WTC11 (cell line): ENCODE measurements at regions not wholly inside any gene's neighbourhood (a gene's known extent, or its start where the extent isn't known, plus 50 kb on each side); places are given as distances from the start of the nearest gene placed in this dataset.

ENCODE experiments used
- ATAC-seq: fragments of 200-7000 bp; cut with Tn5 transposase; 2 replicates; pipeline ENCODE4 v1.10.0; 2021; ENCODE audit warnings: mild to moderate bottlenecking, moderate library complexity
- CTCF ChIA-PET: fragments of 300-600 bp; sonication (Branson Sonifier 250); formaldehyde crosslinking; loops from one replicate; lab custom pipeline; 2021; ENCODE audit warnings: antibody characterized with exemption; lab: Charles Lee
- POLR2A ChIA-PET: fragments of 350-600 bp; sonication (Branson Sonifier 250); formaldehyde crosslinking; loops from one replicate; lab custom pipeline; 2021; ENCODE audit warnings: antibody characterized with exemption; lab: Charles Lee
- DNase-seq: peaks from one replicate; pipeline ENCODE4 v3.0.0; 2021; ENCODE audit warnings: low spot score
- H3K27ac Mint-ChIP-seq: 2 replicates; pipeline ENCODE4 v1.8.0; 2021; ENCODE audit warnings: mixed read lengths
- H3K27me3 Mint-ChIP-seq: 2 replicates; pipeline ENCODE4 v1.8.0; 2021; ENCODE audit warnings: low read depth, mild to moderate bottlenecking, moderate library complexity, mixed read lengths
- H3K36me3 Mint-ChIP-seq: 2 replicates; pipeline ENCODE4 v1.8.0; 2021; ENCODE audit warnings: mixed read lengths
- H3K4me1 Mint-ChIP-seq: 2 replicates; pipeline ENCODE4 v1.8.0; 2022; ENCODE audit warnings: mixed read lengths
- H3K4me3 Mint-ChIP-seq: 2 replicates; pipeline ENCODE4 v1.8.0; 2021; ENCODE audit warnings: mild to moderate bottlenecking, moderate library complexity, mixed read lengths
- H3K9me3 Mint-ChIP-seq: 2 replicates; pipeline ENCODE4 v1.8.0; 2021; ENCODE audit warnings: mixed read lengths
- AR ChIP-seq: fragments of 250-450 bp; sonication (Bioruptor Pico); IDR thresholded peaks from 2 replicates; pipeline ENCODE4 v1.9.0; 2021; ENCODE audit warnings: mild to moderate bottlenecking
- ATF2 ChIP-seq: sonication (generic); formaldehyde crosslinking; IDR thresholded peaks from 2 replicates; pipeline ENCODE4 v1.8.1; 2022; ENCODE audit warnings: low read depth, missing genetic modification reagents, borderline replicate concordance
- CREB1 ChIP-seq: sonication (generic); formaldehyde crosslinking; IDR thresholded peaks from 2 replicates; pipeline ENCODE4 v1.8.0; 2023; ENCODE audit warnings: mild to moderate bottlenecking, missing genetic modification reagents
- ETV6 ChIP-seq: sonication (generic); formaldehyde crosslinking; IDR thresholded peaks from 2 replicates; pipeline ENCODE4 v1.8.1; 2022; ENCODE audit warnings: mild to moderate bottlenecking, missing genetic modification reagents
- GTF2I ChIP-seq: fragments of 250-450 bp; sonication (Bioruptor Pico); conservative IDR thresholded peaks from 2 replicates; pipeline ENCODE4 v1.4.0; 2021; ENCODE audit warnings: mild to moderate bottlenecking
- IRF1 ChIP-seq: sonication (generic); formaldehyde crosslinking; IDR thresholded peaks from 2 replicates; pipeline ENCODE4 v1.8.0; 2023; ENCODE audit warnings: missing genetic modification reagents
- JAZF1 ChIP-seq: fragments of 250-450 bp; sonication (Bioruptor Pico); IDR thresholded peaks from 2 replicates; pipeline ENCODE4 v1.9.0; 2021; ENCODE audit warnings: moderate library complexity, mild to moderate bottlenecking, inconsistent platforms
- SP1 ChIP-seq: sonication (generic); formaldehyde crosslinking; conservative IDR thresholded peaks from 2 replicates; pipeline ENCODE4 v1.8.1; 2022; ENCODE audit warnings: missing genetic modification reagents
- TEAD4 ChIP-seq: sonication (generic); formaldehyde crosslinking; IDR thresholded peaks from 2 replicates; pipeline ENCODE4 v1.8.0; 2022; ENCODE audit warnings: mild to moderate bottlenecking, missing genetic modification reagents
- TP53 ChIP-seq: sonication (generic); formaldehyde crosslinking; IDR thresholded peaks from 2 replicates; pipeline ENCODE4 v1.8.1; 2023; ENCODE audit warnings: mild to moderate bottlenecking, missing genetic modification reagents
- ZBTB21 ChIP-seq: sonication (generic); formaldehyde crosslinking; IDR thresholded peaks from 2 replicates; pipeline ENCODE4 v1.8.1; 2023; ENCODE audit warnings: mild to moderate bottlenecking, missing genetic modification reagents, borderline replicate concordance
- ZNF263 ChIP-seq: sonication (generic); formaldehyde crosslinking; IDR thresholded peaks from 2 replicates; pipeline ENCODE4 v1.8.1; 2022; ENCODE audit warnings: low read depth, mild to moderate bottlenecking, moderate library complexity, missing genetic modification reagents
- ZNF416 ChIP-seq: fragments of 250-450 bp; sonication (Bioruptor Pico); IDR thresholded peaks from 2 replicates; pipeline ENCODE4 v1.9.0; 2021; ENCODE audit warnings: mild to moderate bottlenecking, inconsistent platforms
- TF ChIP-seq, protein P1 (sequence below): sonication (generic); formaldehyde crosslinking; conservative IDR thresholded peaks from 2 replicates; pipeline ENCODE4 v1.8.1; 2022; ENCODE audit warnings: mild to moderate bottlenecking, missing genetic modification reagents
- TF ChIP-seq, protein P2 (sequence below): sonication (generic); formaldehyde crosslinking; IDR thresholded peaks from 2 replicates; pipeline ENCODE4 v1.8.0; 2022; ENCODE audit warnings: mild to moderate bottlenecking, missing genetic modification reagents

- H3K9me3 Mint-ChIP-seq, result 0 out of 2 replicates have a peak, but pooled peaks cover 6% of the 10 kb centered on the region
- no peak overlapping the region for H3K4me3 Mint-ChIP-seq
- H3K27ac Mint-ChIP-seq, result no peak overlapping the region
- no peak for TF ChIP-seq CREB1 (CRISPR knock-in tag)
- TF ChIP-seq JAZF1 (CRISPR knock-in tag), result no peak
- TF ChIP-seq, protein P1, sequence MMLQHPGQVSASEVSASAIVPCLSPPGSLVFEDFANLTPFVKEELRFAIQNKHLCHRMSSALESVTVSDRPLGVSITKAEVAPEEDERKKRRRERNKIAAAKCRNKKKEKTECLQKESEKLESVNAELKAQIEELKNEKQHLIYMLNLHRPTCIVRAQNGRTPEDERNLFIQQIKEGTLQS (CRISPR knock-in tag), result no peak
- TF ChIP-seq AR (CRISPR knock-in tag), result no peak
- no peaks in the 10 kb centered on the region; the same call in 1 of the 2 replicates for H3K27me3 Mint-ChIP-seq
- H3K4me1 Mint-ChIP-seq, result no peaks in the 10 kb centered on the region
- ChIA-PET POLR2A (no interaction called here), CTCF (no interaction called here)
- ATAC-seq, result no peak
- DNase-seq, result no peak
- H3K36me3 Mint-ChIP-seq, result no peaks in the 10 kb centered on the region
Measured at GRCh38 chr2:104620801-104621200, 233.1 kb upstream of the POU3F3 start.

DNA sequence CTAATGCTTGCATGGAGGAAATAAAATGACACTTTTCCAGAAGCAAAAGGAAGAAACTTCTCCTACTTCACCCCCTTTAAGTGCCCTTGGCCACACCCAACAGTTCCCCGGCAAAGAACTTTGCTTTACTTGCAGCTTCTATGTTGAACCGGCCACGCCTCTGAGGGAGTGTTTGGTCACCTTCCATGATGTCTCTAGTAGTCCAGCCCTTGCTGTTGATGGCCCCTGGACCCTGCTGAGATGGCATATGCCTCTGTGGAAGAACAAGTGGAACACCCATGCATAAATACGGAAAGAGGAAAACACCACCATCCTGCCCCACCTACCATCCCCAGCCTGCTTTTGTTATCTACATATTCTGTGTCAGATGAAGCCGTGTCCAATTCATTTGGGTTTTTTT lies 218.3 kb upstream of the POU3F3 start:
- Mint-ChIP-seq H3K27me3 (peaks cover 3% of the 10 kb centered on the region; the same call in 1 of the 2 replicates), H3K4me1 (peaks cover 6% of the 10 kb centered on the region), H3K4me3 (no peak overlapping the region), H3K9me3 (no peaks in the 10 kb centered on the region), H3K27ac (no peak overlapping the region), H3K36me3 (no peaks in the 10 kb centered on the region)
- ChIA-PET POLR2A (no interaction called here), CTCF (no interaction called here)
- TF ChIP-seq ZBTB21 (CRISPR knock-in tag), result no peak
- TF ChIP-seq TP53 (CRISPR knock-in tag), result no peak
- TF ChIP-seq, protein P1 (CRISPR knock-in tag), result no peak
- TF ChIP-seq TEAD4, result no peak
- no peak for TF ChIP-seq IRF1 (CRISPR knock-in tag)
- TF ChIP-seq ZNF416 (CRISPR knock-in tag), result no peak
- TF ChIP-seq SP1 (CRISPR knock-in tag), result no peak
- TF ChIP-seq ZNF263 (CRISPR knock-in tag), result no peak
- TF ChIP-seq ETV6 (CRISPR knock-in tag), result no peak
- no peak for TF ChIP-seq ATF2 (CRISPR knock-in tag)
- TF ChIP-seq, protein P2, sequence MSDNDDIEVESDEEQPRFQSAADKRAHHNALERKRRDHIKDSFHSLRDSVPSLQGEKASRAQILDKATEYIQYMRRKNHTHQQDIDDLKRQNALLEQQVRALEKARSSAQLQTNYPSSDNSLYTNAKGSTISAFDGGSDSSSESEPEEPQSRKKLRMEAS, result no peak
- DNase-seq, result no peak
- ATAC-seq, result no peak

DNA sequence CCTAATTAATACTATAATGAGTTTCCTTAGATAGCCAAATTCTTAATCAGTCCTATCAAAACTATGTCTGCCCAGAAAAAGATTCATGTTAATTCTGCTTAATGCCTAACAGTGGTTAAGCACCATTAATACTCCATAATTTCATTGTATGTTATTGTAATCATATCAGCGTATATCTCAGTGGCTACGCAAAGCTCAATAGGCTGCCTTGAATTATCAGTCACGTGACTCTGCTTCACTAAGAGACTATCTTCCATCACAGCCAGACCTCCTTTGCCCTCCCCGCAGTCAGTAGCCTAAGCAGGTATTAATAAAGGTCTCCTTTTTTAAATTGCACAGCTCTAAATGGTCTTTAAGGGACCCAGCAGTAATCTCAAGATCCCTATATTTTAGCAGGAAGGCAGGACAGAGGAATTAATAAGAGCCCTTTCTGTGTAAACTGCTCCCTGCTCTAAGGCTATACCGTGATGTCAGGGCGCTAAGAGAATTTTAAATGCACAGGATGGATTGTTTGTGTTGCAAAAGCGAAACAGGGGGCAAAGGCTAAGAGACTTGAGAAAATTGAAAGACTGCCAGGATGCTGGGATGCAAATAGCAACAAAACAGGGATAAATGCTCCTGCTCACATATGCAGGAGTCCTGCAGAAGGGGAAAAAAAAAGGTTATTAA lies 215.6 kb upstream of the POU3F3 start:
- Mint-ChIP-seq H3K9me3 (no peaks in the 10 kb centered on the region), H3K4me1 (peaks cover 6% of the 10 kb centered on the region), H3K27me3 (no peaks in the 10 kb centered on the region; the same call in 1 of the 2 replicates), H3K36me3 (no peaks in the 10 kb centered on the region), H3K27ac (no peak overlapping the region), H3K4me3 (no peak overlapping the region)
- ATAC-seq (no peak), DNase-seq (no peak)
- ChIA-PET POLR2A (interaction anchor here (0.6 kb wide), 1 partner anchor 196 kb away, joined by 4 read pairs; no protein-coding TSS in a partner anchor), CTCF (no interaction called here)
- no peak for TF ChIP-seq GTF2I (CRISPR knock-in tag)
- TF ChIP-seq, all 79 proteins: peak for 0
